ENCODE measurements at regions not wholly inside any gene's neighbourhood (a gene's known extent, or its start where the extent isn't known, plus 50 kb on each side); places are given as distances from the start of the nearest gene placed in this dataset.

DNA sequence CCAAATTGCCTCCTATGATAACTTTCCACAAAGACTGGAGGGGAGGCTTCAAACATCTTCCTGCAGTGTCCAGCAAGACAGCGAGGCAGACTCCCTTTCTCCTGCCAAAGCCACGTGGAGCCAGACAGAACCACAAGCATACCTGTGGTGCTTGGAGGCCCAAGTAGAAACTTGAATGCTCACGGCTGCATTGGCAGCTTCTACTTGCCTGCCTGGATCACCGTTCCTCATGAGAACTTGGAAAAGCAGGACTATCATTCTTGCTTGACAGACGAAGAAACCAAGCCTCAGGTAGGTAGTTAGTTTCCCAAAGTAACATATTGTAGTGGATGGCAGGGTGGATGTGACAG lies 216.3 kb upstream of the SFRP2 start:
- WGBS, 4 donors, result 59 to 85% (median 75%) methylated on average over 5 of the region's 5 CpGs
- no peaks in the 10 kb centered on the region for H3K36me3 ChIP-seq (replicated peaks in 1 of 2)

DNA sequence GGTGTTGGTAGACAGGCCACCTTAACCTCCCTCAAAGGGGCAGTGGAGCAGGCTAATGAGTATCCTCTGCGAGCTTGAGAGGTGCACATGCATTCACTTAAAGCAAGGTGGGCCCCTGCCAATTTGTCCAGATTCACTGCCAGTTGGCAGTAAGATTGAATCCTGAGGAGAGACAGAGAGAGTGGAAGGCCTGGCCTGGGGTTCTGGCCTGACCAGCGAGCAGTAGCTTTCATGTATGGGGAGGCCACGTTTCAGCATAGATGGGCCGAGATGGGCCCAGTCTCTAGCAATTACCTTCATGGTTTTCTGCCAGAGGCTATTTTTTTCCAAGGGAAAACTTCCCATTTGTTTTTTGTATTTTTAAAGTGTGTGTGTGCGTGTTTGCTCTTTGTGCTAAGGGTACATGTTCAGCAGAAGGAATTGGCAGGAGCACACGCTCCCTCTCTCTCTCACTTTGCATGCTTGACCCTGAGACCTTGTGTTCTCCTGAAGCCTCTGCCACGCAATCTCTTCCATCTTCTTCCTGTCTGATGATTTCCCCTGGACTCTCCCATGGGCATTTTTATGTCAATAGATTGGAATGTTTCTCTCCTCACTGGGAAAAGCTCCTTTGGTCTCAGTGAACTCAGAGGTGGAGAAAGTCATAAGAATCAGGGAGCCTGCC lies 215.8 kb upstream of the SFRP2 start:
- no peak overlapping the region for H3K4me3 ChIP-seq
- peak overlapping the region in 1 of 5 donors; percentile 68 for H3K27ac ChIP-seq

More for the DNA sequence above, 216.3 kb upstream of the SFRP2 start:
- H3K4me1 ChIP-seq (replicated peaks in 1 of 2), result no peaks in the 10 kb centered on the region
- no peaks in the 10 kb centered on the region for H3K9me3 ChIP-seq (replicated peaks in 1 of 3)
- H3K27ac ChIP-seq, result peak overlapping the region in 1 of 5 donors; percentile 63
- intact Hi-C loops (cut with DNase I), result no loop called here
- H3K27me3 ChIP-seq, result no peaks in the 10 kb centered on the region
- TF ChIP-seq POLR2A (IDR thresholded peaks at IDR 0.05), result no peak
- TF ChIP-seq, protein P1, sequence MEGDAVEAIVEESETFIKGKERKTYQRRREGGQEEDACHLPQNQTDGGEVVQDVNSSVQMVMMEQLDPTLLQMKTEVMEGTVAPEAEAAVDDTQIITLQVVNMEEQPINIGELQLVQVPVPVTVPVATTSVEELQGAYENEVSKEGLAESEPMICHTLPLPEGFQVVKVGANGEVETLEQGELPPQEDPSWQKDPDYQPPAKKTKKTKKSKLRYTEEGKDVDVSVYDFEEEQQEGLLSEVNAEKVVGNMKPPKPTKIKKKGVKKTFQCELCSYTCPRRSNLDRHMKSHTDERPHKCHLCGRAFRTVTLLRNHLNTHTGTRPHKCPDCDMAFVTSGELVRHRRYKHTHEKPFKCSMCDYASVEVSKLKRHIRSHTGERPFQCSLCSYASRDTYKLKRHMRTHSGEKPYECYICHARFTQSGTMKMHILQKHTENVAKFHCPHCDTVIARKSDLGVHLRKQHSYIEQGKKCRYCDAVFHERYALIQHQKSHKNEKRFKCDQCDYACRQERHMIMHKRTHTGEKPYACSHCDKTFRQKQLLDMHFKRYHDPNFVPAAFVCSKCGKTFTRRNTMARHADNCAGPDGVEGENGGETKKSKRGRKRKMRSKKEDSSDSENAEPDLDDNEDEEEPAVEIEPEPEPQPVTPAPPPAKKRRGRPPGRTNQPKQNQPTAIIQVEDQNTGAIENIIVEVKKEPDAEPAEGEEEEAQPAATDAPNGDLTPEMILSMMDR (IDR thresholded peaks at IDR 0.05), result no peak
- no peak for DNase-seq
- no peak overlapping the region for H3K4me3 ChIP-seq

DNA sequence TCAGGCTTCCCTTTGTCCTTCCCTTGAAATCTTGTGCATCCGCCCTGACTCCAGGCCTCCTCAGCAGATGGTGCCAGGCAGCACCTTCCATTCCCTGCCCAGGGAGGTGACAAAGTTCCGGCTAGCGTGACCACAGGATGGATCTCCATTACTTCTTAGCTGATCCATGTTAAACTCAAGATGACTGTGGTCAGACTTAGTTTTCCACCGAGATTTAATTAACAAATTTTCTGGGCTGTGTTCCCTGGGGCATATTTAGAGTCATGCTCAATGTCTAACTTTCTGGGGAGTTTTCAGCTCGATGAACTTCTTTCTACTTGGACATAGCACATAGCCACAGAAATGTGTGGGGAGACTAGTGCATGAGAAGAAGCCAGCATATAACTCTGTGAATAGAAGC lies 215.1 kb upstream of the SFRP2 start:
- Histone ChIP-seq H3K27me3 (no peaks in the 10 kb centered on the region), H3K4me1 (replicated peaks in 1 of 2) (no peaks in the 10 kb centered on the region), H3K36me3 (replicated peaks in 1 of 2) (no peaks in the 10 kb centered on the region), H3K4me3 (no peak overlapping the region), H3K9me3 (replicated peaks in 1 of 3) (no peaks in the 10 kb centered on the region), H3K27ac (peak overlapping the region in 1 of 5 donors; percentile 68)
- WGBS, 4 donors, result 75 to 87% (median 77%) methylated on average over 5 of the region's 5 CpGs
- DNase-seq, result no peak
- TF ChIP-seq POLR2A (IDR thresholded peaks at IDR 0.05), result no peak
- TF ChIP-seq, protein P1 (IDR thresholded peaks at IDR 0.05), result no peak
- intact Hi-C loops (cut with DNase I), result no loop called here

More for the DNA sequence above, 215.8 kb upstream of the SFRP2 start:
- intact Hi-C loops (cut with DNase I), result no loop called here
- no peaks in the 10 kb centered on the region for H3K4me1 ChIP-seq (replicated peaks in 1 of 2)
- no peaks in the 10 kb centered on the region for H3K36me3 ChIP-seq (replicated peaks in 1 of 2)
- DNase-seq, result peak in 1 of 7 donors; percentile 6
- 50 to 69% (median 61%) methylated on average over 6 to 7 of the region's 7 CpGs for WGBS, 4 donors
- TF ChIP-seq, protein P1 (IDR thresholded peaks at IDR 0.05), result no peak
- H3K27me3 ChIP-seq, result no peaks in the 10 kb centered on the region
- no peaks in the 10 kb centered on the region for H3K9me3 ChIP-seq (replicated peaks in 1 of 3)

DNA sequence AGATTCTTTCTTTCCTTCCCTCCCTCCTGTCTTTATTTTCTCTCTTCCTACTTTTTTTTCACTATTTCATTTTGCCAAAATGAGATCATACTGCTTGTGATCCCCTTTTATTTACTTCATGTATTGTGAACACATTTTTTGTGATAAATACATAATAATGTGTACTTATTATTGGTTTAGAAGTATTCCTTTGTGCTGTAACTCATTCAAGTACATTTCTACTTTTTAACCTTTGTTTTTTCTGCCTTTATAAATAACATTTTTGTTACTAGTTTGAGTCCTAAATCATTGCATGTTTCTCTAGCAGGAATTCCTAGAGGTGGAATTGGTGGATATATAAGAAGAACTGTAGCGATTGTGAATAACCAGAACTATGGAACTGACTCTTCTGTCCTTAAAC lies 214.5 kb upstream of the SFRP2 start:
- TF ChIP-seq POLR2A (IDR thresholded peaks at IDR 0.05), result no peak
- TF ChIP-seq, protein P1 (IDR thresholded peaks at IDR 0.05), result no peak
- Histone ChIP-seq H3K4me3 (no peak overlapping the region), H3K4me1 (replicated peaks in 1 of 2) (no peaks in the 10 kb centered on the region), H3K36me3 (replicated peaks in 1 of 2) (no peaks in the 10 kb centered on the region), H3K27ac (no peak overlapping the region), H3K27me3 (no peaks in the 10 kb centered on the region), H3K9me3 (replicated peaks in 1 of 3) (no peaks in the 10 kb centered on the region)
- WGBS, 4 donors, result 75 to 90% (median 83%) methylated on average over 1 of the region's 1 CpG
- DNase-seq, result no peak
- intact Hi-C loops (cut with DNase I), result no loop called here
